HG03196 (cell line): ENCODE measurements at regions not wholly inside any gene's neighbourhood (a gene's known extent, or its start where the extent isn't known, plus 50 kb on each side); places are given as distances from the start of the nearest gene placed in this dataset.
A peak's percentile ranks its signal among the peaks of the same experiment; 100 is the strongest.
"Not testable (repeated sequence)": the region's sequence is repeated elsewhere in the genome, so short reads cannot be mapped to it uniquely, and the experiment has no call there.

Experiments used
- ATAC-seq: cut with Tn5 transposase; IDR thresholded peaks from one replicate; pipeline ENCODE4 v1.9.1; 2021; ENCODE audit not compliant: unreplicated experiment

- no peak for ATAC-seq
Measured at GRCh38 chr3:137295336-137295735, 337.6 kb downstream of the IL20RB start.

GRCh38 chr3:137296116-137296515 is 338.3 kb downstream of the IL20RB start:
- no peak for ATAC-seq

GRCh38 chr3:137297770-137298169 is 340.0 kb downstream of the IL20RB start:
- ATAC-seq, result no peak

- no peak for ATAC-seq
Measured at GRCh38 chr3:137300703-137301102, 342.9 kb downstream of the IL20RB start.

- ATAC-seq, result no peak
Measured at GRCh38 chr3:137304313-137305056, 346.7 kb downstream of the IL20RB start.

GRCh38 chr3:137324114-137324513 is 366.3 kb downstream of the IL20RB start:
- no peak for ATAC-seq

- no peak for ATAC-seq
Measured at GRCh38 chr3:137325170-137325569, 367.4 kb downstream of the IL20RB start.

- ATAC-seq, result no peak
Measured at GRCh38 chr3:137325934-137326333, 368.2 kb downstream of the IL20RB start.

GRCh38 chr3:137329594-137329993 is 371.8 kb downstream of the IL20RB start:
- ATAC-seq, result no peak

- no peak for ATAC-seq
Measured at GRCh38 chr3:137330246-137330645, 372.5 kb downstream of the IL20RB start.

- peak; percentile 56 for ATAC-seq
Measured at GRCh38 chr3:137332297-137332696, 374.5 kb downstream of the IL20RB start.

GRCh38 chr3:137335478-137335877 is 377.7 kb downstream of the IL20RB start:
- no peak for ATAC-seq

- not testable (repeated sequence) for ATAC-seq
Measured at GRCh38 chr3:137338400-137338799, 380.6 kb downstream of the IL20RB start.

GRCh38 chr3:137343283-137343682 is 385.5 kb downstream of the IL20RB start:
- no peak for ATAC-seq

- ATAC-seq, result no peak
Measured at GRCh38 chr3:137347132-137347531, 389.3 kb downstream of the IL20RB start.

GRCh38 chr3:137347817-137348368 is 390.1 kb downstream of the IL20RB start:
- no peak for ATAC-seq

GRCh38 chr3:137348936-137349335 is 391.2 kb downstream of the IL20RB start:
- no peak for ATAC-seq

- ATAC-seq, result no peak
Measured at GRCh38 chr3:137349557-137350348, 392.0 kb downstream of the IL20RB start.

- no peak for ATAC-seq
Measured at GRCh38 chr3:137360531-137361201, 402.9 kb downstream of the IL20RB start.

GRCh38 chr3:137382005-137382594 is 382.0 kb upstream of the SOX14 start:
- no peak for ATAC-seq

GRCh38 chr3:137385922-137386321 is 378.2 kb upstream of the SOX14 start:
- ATAC-seq, result no peak
